NCI-H187 (cell line): ENCODE measurements at regions not wholly inside any gene's neighbourhood (a gene's known extent, or its start where the extent isn't known, plus 50 kb on each side); places are given as distances from the start of the nearest gene placed in this dataset.

ENCODE experiments used
- DNase-seq, 2 experiments: peaks; one replicate each; lab custom pipeline; 2025; lab: John Stamatoyannopoulos, UW

DNA sequence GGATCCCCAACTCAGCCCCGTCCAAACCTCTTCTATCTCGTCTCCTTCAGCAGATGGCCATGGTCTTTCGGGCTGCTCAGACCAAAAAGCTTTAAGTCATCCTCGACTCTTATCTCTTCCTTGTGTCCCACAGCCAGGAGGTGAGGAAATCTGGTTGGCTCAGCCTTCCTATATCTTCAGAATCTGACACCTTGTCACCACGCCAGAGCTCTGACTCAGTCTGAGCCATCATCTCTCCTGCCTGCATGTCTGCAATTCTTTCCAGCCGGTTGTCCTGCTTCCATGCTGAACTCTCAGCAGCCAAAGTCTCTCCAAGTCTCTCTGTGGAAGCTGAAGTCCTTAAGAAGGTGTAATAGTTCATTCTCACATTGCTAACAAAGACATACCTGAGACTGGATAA, 419.3 kb upstream of the ADAMTS16 start:
- DNase-seq: no peak

DNA sequence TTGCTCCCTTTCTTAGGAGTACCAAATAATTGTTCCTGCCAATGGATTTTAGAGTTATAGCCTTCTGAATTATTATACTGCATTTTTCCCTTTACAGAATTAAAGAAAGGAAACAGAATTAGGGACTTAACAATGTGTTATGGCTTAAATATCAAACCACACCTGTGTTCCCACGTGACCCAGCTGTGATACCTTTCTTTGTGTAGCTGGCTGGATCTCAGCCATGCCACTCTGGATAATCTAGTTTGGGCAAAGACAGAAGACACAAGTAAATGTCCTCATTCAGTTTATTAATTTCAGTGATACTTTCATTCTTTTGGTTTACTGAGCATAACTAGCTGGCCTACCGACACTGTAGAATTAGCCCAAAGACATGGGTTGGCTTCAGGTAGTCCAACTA, 417.2 kb upstream of the ADAMTS16 start:
- DNase-seq: no peak

DNA sequence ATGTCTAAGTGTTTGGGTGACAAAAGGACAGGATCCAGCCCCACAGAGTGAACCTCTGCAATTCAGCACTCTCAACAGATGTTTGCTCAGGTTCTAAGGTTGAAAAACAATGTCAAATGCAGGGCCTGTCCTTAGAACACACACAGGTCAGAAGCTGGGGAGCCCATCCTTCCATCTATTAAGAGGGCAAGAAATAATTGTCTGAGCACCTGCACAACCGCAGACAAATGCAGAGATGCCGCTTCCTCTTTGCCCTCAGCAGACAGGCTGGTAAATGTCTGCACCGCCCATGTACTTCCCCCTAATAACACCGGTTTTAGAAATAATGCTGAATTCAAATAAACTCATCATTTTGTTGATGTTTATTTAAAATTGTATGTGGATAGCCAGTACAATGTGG, 414.5 kb upstream of the ADAMTS16 start:
- DNase-seq: no peak

GRCh38 chr5:4730279-4730678, 409.9 kb upstream of the ADAMTS16 start:
- no peak for DNase-seq

DNA sequence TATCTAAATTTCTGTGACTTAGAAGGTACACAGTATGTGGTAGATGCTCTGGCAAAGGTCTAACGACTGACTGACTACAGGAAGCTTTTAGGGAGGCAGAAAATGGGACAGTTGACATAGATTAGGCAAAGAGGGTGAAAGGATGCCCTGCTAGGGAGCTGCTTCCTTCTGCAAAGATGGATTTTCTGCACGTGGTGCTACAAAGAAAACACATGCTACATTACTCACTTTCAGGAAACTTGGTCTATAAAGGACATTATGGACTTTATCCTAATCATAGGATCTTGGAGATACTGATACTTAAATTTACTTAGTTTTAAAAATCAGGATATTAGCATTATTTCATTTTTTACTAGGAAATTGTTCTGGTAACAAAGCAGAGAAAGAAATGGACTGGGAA, 405.8 kb upstream of the ADAMTS16 start:
- DNase-seq: no peak

- no peak for DNase-seq
Measured at GRCh38 chr5:4735261-4735660, 404.9 kb upstream of the ADAMTS16 start.

- DNase-seq: peak in 1 of 2 experiments; percentile 5
Measured at GRCh38 chr5:4737868-4738267, 402.3 kb upstream of the ADAMTS16 start.

GRCh38 chr5:4738298-4738697, 401.8 kb upstream of the ADAMTS16 start:
- DNase-seq: no peak

GRCh38 chr5:4740156-4740555, 400.0 kb upstream of the ADAMTS16 start:
- no peak for DNase-seq

DNA sequence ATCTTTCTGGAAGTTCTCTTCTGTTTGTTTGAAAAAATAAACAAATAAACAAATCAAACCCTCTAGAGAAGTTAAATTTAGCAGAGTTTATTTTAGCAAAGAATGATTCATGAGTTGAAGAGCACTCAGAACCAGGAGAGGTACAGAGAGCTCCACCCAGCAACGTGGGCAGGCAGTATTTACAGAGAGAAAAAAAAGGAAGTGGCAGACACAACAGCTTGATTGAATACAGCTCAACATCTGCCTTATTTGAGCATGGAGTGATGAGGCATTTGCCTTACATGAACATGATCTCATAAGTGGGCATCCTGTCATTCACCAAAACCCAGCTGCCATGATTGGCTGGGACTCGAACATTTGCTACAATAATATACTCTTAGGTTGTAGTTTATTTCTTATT, 381.6 kb upstream of the ADAMTS16 start:
- DNase-seq: peak in 1 of 2 experiments; percentile 10

- DNase-seq: no peak
Measured at GRCh38 chr5:4758996-4759395, 381.1 kb upstream of the ADAMTS16 start.

GRCh38 chr5:4762316-4762715, 377.8 kb upstream of the ADAMTS16 start:
- no peak for DNase-seq

DNA sequence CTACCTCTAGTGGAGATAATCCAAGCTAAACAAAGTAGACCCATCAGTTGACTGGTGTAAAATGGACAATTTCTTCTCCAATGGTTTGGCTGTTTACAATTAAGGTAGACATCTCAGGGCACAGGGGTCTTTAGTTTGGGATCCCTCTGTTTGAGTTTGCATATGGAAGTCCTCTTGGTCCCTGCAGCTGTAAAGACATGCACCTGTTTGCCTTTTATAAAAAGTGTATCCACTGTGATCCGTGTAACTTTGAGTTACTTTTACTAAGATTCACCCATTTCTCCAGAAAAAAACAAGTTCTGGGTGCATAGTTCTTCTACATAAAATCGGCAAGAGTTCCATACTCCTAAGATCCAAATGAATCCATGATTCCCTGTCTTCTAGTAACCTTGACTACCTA, 374.7 kb upstream of the ADAMTS16 start:
- DNase-seq: no peak

DNA sequence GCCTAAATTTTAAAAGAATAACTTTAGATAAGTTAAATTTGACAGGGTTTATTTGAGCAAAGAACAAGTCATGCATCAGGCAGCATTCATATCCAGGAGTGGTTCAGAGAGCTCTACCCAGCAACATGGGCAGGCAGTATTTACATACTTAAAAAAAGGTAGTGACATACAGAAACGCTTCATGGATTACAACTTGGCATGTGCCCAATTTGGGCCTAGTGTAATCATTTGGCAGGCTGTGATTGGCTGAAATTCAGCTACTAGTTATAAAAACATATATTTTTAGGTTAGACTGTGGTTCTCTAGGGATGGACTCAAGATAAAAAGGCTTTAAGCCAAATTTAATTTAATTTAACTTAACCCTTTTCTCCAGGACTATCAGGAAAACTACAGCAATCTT, 374.0 kb upstream of the ADAMTS16 start:
- DNase-seq: no peak

GRCh38 chr5:4772591-4772990, 367.5 kb upstream of the ADAMTS16 start:
- DNase-seq: no peak

DNA sequence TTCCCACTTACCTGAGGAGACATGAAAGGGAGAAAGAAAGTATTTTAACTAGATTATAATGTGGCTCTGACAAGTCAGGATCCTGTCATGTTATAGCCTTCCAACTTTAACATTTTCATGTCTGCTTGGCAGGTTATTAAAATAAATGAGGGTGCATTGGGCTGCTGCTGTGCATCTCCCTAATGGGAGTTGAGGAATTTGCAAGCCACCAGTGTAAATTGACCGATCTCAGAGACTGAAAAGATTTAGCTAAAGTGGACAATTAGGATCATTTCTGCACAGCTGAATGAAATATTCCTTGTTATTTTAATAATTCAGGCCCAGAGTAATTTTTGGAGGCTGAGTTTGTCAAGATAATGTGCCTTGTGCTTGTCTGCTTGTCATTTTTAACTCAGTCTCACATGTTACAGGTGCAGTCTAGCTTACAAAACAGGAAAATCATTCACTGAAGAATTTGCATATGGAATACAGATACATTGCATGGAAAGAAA, 366.3 kb upstream of the ADAMTS16 start:
- DNase-seq: no peak

GRCh38 chr5:4777435-4777834, 362.7 kb upstream of the ADAMTS16 start:
- DNase-seq: no peak

GRCh38 chr5:4780633-4781032, 359.5 kb upstream of the ADAMTS16 start:
- DNase-seq: no peak

DNA sequence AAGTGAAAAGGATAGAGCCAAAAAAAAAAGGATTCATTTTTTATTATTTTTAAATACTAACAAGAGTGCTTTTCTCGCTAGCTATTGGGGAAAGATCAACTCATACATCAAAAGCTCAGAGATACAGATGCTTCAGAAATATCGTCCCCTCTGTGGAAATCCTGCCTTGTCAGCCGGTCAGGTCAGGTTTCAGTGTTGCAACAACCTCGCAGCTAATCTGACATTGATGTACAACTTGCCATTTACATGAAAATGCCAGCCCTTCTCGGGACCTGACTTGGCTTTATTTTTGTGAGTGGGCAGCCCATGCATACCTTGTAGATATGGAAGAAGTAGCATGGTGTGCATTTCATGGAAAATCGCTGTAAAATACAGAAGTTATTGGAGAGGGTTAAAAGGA, 358.8 kb upstream of the ADAMTS16 start:
- DNase-seq: no peak

DNA sequence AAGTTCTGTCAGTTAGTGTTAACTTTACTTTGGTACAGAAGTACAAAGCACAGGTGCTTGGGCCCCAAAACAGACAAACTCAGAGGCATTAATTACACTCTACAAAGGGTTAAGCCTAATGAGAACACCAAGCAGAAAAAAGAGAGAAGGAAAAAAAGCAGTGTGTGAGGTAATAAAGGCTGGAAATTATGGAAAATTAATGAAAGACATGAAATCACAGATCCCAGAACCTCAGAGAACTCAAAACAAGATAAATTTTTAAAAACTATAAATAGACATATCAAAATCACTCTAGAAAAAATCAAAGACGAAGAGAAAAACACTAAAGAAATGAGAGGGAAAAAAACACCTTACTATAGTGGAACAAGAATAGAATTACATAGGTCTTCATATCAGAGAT, 354.2 kb upstream of the ADAMTS16 start:
- DNase-seq: no peak

GRCh38 chr5:4797445-4797844, 342.7 kb upstream of the ADAMTS16 start:
- no peak for DNase-seq

DNA sequence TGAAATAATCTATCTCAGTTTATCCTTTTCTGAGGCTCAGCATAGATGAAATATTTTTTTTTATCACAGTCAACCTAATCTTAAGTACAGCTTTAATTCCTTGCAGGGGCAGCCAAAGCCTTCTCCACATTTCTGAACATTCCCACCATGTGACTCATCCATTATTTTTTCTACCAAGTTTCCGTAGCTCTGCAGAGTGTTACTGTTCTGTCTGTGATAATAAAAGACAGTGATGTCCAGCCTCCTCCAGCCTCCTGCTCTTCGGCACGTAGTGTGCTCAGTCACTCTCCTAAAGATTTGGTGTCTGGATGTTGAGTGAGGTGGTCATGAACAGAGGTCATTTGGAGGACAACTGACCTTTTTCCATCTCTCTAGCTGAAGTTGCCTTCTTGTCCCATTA, 338.1 kb upstream of the ADAMTS16 start:
- no peak for DNase-seq

DNA sequence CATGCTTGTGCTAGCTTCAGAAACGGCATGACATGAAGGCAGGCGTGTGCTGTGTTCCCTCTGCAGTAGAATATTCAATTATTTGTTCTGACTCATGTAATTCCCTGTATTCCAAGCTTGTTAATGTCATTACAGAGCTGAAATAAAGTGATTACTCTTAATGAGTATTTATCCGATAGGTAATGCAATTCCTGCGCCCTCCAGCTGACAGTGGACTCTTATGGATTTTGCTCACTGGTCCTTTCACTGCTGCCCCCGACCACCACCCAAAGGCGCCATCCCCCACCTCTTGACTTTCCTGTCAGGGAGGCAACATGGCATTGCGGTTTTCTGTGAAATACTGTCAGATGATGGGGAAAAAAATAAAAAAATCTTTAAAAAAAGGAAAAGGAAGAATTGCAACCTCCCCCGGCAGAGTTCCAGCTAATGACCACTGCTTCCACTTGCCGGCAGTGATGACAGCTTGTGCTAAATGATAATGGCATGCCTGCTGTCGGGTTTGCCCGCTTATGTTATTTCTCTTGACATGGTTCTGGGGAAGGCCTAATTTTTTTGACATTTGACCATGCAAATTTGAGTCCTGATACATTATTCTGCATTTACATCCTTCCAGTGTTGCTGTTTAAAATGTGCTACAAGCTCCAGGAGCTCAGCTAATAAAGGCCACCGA, 335.3 kb upstream of the ADAMTS16 start:
- DNase-seq: no peak

GRCh38 chr5:4815002-4815401, 325.1 kb upstream of the ADAMTS16 start:
- DNase-seq: no peak
